ENCODE measurements at regions not wholly inside any gene's neighbourhood (a gene's known extent, or its start where the extent isn't known, plus 50 kb on each side); places are given as distances from the start of the nearest gene placed in this dataset.

DNA sequence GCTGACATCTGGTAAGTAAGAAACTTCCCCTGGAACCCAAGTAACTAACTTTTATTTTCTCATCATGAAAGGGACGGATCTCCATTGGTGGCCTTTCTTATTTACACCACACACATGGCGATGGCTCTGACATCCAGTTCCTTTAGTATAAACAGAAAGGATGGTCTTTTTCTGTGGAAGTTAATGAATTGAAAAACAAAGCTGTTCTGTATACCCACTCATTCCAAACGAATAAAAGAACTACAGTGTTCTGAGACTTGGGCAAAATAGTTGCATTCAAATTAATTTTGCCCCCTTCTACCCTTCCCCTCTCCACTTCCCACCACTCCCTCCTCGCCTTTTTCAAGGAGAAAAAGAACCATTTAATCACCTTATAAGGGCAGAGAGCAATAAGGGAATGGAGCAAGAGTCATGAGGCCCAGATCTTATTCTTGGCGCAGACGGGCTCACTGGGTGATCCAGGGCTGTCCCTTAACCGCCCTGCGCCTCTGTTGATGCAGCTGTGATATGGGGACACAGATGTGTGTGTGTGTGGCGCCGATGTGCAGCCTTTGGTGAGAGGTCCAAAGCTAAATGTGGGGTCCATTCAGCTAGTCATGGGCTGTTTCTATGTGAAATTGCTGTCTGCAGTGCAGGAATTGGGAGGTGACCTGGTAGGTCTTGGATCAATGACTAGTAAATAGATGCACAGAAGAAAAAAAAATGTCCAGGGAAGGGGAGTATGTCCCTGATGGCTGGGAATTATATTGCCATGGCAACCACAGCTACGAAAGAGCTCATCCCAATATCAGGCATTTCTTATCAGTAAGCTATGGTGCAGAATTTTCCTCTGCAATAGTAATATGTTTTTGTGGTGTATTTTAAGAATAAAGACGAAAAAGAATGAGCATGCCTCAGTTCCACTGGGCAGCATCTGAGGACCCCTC lies 141.5 kb upstream of the ERCC6L2 start:
- TF ChIP-seq CTCF (IDR thresholded peaks at IDR 0.05): no peak
- DNase-seq (no peak), ATAC-seq (no peak)
- Mint-ChIP-seq H3K27ac (no peak overlapping the region), H3K36me3 (ENCODE audit: low read depth) (no peaks in the 10 kb centered on the region), H3K27me3 (peaks cover 10% of the 10 kb centered on the region), H3K4me3 (no peak overlapping the region), H3K9me3 (peaks cover 2% of the 10 kb centered on the region), H3K4me1 (ENCODE audit: low read depth) (peaks cover 26% of the 10 kb centered on the region)
- ChIA-PET CTCF (interaction anchor here (1.4 kb wide), 2 partner anchors 11 to 37 kb away, joined by 3 to 4 read pairs; no protein-coding TSS in a partner anchor), POLR2A (interaction anchor here (0.6 kb wide), 1 partner anchor 81 kb away, joined by 3 read pairs; no protein-coding TSS in a partner anchor)
- intact Hi-C loops (cut with micrococcal nuclease): no loop called here

DNA sequence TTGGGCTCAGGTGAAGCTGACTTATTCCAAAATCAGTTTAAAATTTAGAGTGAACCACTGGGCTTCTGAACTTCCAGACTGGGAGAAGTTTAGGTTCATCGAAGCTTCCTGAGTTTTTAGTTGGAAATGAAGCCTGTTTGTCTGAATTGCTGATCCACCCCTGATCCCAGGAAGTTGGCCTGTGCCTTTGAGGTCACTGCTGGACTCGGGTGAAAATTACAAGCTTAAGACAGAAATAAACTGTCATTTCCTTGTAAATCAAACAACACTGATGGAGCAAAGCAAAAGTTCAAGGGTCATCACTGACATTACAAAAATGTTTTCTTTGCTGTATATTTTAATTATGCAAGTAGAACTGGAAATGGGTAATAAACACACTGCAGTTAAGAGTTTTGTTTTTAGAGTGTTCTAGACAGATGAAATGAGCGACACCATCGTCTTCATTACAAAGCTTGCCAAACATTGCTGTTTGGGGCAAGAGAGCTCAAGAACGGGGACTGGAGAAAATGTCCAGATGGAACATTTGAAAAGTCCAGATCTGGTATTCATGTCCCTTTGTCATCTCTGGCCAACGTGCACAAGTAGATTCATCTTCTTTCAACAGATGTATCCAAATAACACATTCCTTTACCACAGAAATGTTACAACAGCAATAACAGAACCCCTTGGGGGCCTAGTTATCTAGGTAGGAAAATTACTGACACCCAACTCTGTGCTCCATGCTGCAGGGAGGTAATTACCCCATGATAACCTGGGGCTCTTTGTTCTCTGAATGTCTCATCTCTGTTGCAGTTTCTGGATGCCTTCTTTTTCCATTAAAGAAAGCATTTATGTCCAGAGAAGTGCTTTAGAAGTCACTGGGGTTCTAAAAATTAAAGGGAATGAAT lies 142.4 kb upstream of the ERCC6L2 start:
- POLR2A ChIA-PET: interaction anchor here (0.6 kb wide), 1 partner anchor 82 kb away, joined by 3 read pairs; no protein-coding TSS in a partner anchor
- CTCF ChIA-PET: interaction anchor here (0.9 to 1.4 kb wide), 4 partner anchors 10 to 485 kb away, joined by 3 to 4 read pairs (median 3); no protein-coding TSS in a partner anchor
- H3K27me3 Mint-ChIP-seq: peaks cover 10% of the 10 kb centered on the region
- peaks cover 26% of the 10 kb centered on the region for H3K4me1 Mint-ChIP-seq (ENCODE audit: low read depth)
- intact Hi-C loops (cut with micrococcal nuclease): no loop called here
- H3K36me3 Mint-ChIP-seq (ENCODE audit: low read depth): no peaks in the 10 kb centered on the region
- H3K4me3 Mint-ChIP-seq: no peak overlapping the region
- TF ChIP-seq CTCF (IDR thresholded peaks at IDR 0.05): no peak
- peaks cover 5% of the 10 kb centered on the region for H3K9me3 Mint-ChIP-seq
- DNase-seq (no peak), ATAC-seq (no peak)
- no peak overlapping the region for H3K27ac Mint-ChIP-seq

DNA sequence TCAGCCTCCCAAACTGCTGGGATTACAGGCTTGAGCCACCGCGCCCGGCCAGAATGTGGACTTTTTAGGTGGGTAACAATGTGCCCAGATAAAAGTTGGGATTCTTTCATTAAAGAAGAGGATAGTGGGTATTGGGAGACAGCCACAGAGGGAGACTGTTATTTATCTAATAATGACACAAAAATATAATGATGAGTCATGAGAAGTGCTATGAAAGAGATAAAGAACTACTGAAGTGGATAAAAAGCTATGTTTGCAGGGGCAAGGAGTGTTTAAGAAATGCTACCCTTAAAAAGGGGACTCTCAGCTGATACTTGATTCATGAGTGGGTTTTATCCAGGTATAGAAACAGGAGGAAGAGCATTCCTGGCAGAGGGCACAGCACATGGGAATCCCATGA lies 143.6 kb upstream of the ERCC6L2 start:
- ChIA-PET POLR2A (no interaction called here), CTCF (no interaction called here)
- Mint-ChIP-seq H3K9me3 (peaks cover 6% of the 10 kb centered on the region), H3K4me3 (no peak overlapping the region), H3K4me1 (ENCODE audit: low read depth) (peaks cover 30% of the 10 kb centered on the region), H3K27me3 (peaks cover 10% of the 10 kb centered on the region), H3K36me3 (ENCODE audit: low read depth) (no peaks in the 10 kb centered on the region), H3K27ac (no peak overlapping the region)
- no peak for TF ChIP-seq CTCF (IDR thresholded peaks at IDR 0.05)
- intact Hi-C loops (cut with micrococcal nuclease): no loop called here
- ATAC-seq: no peak
- DNase-seq: no peak

- Mint-ChIP-seq H3K9me3 (peaks cover 16% of the 10 kb centered on the region), H3K4me3 (no peak overlapping the region), H3K4me1 (ENCODE audit: low read depth) (peaks cover 35% of the 10 kb centered on the region), H3K27me3 (peaks cover 10% of the 10 kb centered on the region), H3K27ac (no peak overlapping the region), H3K36me3 (ENCODE audit: low read depth) (peaks cover 9% of the 10 kb centered on the region)
- ATAC-seq: no peak
- CTCF ChIA-PET: no interaction called here
- no peak for TF ChIP-seq CTCF (IDR thresholded peaks at IDR 0.05)
- no peak for DNase-seq
- intact Hi-C loops (cut with micrococcal nuclease): loop anchor here (10.0 kb wide), 1 partner anchor 155 kb away; no protein-coding TSS in a partner anchor
- POLR2A ChIA-PET: no interaction called here
These were observed 145.7 kb upstream of the ERCC6L2 start for GRCh38 chr9:95729669-95730368.
